ENCODE measurements at regions not wholly inside any gene's neighbourhood (a gene's known extent, or its start where the extent isn't known, plus 50 kb on each side); places are given as distances from the start of the nearest gene placed in this dataset.

DNA sequence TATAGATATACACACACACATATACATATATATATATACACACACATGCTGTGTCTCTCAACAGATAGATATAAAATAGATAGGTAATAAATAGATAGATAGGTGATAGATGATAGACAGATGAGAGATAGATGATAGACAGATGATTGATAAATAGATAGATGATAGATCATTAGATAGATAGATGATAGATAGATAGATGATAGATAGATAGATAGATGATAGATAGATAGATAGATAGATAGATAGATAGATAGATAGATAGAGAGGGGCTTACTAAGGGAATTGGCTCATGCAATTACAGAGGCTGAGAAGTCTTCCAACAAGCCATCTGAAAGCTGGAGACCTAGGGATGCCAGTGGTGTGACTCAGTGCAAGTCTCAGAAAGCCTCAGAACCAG, 394.5 kb downstream of the ICE1 start:
- Histone ChIP-seq H3K9me3 (ENCODE audit: low read length) (no peaks in the 10 kb centered on the region), H3K27me3 (ENCODE audit: insufficient read depth, low read length) (no peaks in the 10 kb centered on the region), H3K27ac (ENCODE audit: low read depth, low read length, poor library complexity, severe bottlenecking) (no peak overlapping the region), H2AFZ (ENCODE audit: low read length) (no peak overlapping the region), H3K9me2 (ENCODE audit: low read depth, low read length) (no peaks in the 10 kb centered on the region), H3K4me3 (ENCODE audit: low read depth, low read length, poor library complexity, severe bottlenecking) (no peak overlapping the region), H3K4me1 (ENCODE audit: insufficient read depth, low read length, severe bottlenecking) (no peaks in the 10 kb centered on the region), H3K9ac (ENCODE audit: low read length) (no peak overlapping the region), H4K20me1 (ENCODE audit: insufficient read depth, low read length) (no peaks in the 10 kb centered on the region), H3K36me3 (ENCODE audit: insufficient read depth, low read length) (no peaks in the 10 kb centered on the region), H3K79me2 (ENCODE audit: insufficient read depth, low read length) (no peaks in the 10 kb centered on the region), H3K4me2 (ENCODE audit: low read length) (no peak overlapping the region), H3F3A (ENCODE audit: insufficient read depth, low read length) (no peaks in the 10 kb centered on the region)
- TF ChIP-seq EZH2 (IDR thresholded peaks at IDR 0.05; ENCODE audit: borderline replicate concordance, low read length) = no peak
- TF ChIP-seq, protein P1, sequence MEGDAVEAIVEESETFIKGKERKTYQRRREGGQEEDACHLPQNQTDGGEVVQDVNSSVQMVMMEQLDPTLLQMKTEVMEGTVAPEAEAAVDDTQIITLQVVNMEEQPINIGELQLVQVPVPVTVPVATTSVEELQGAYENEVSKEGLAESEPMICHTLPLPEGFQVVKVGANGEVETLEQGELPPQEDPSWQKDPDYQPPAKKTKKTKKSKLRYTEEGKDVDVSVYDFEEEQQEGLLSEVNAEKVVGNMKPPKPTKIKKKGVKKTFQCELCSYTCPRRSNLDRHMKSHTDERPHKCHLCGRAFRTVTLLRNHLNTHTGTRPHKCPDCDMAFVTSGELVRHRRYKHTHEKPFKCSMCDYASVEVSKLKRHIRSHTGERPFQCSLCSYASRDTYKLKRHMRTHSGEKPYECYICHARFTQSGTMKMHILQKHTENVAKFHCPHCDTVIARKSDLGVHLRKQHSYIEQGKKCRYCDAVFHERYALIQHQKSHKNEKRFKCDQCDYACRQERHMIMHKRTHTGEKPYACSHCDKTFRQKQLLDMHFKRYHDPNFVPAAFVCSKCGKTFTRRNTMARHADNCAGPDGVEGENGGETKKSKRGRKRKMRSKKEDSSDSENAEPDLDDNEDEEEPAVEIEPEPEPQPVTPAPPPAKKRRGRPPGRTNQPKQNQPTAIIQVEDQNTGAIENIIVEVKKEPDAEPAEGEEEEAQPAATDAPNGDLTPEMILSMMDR (IDR thresholded peaks at IDR 0.05; ENCODE audit: low read length) = no peak

DNA sequence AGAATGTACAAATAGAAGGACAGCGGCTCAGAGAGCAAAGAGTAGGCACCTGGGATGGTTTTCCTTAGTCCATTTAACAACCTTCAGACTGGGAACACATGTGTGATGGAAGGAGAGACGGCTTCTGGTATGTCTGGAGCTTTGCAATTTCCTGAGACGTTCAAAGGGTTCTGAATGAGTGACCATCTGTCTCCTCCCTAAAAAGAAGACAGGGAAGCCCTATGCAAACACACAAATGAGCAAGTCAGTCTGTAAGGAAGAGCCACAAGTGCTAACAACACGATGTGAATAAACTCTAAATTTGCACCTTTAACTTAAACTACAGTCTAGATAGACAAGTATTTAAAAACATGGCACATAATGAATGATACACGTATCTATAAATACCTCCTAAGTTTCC, 391.0 kb downstream of the ICE1 start:
- Histone ChIP-seq H3K36me3 (ENCODE audit: insufficient read depth, low read length) (no peaks in the 10 kb centered on the region), H3K9me2 (ENCODE audit: low read depth, low read length) (no peaks in the 10 kb centered on the region), H3K27ac (ENCODE audit: low read depth, low read length, poor library complexity, severe bottlenecking) (no peak overlapping the region), H3K4me1 (ENCODE audit: insufficient read depth, low read length, severe bottlenecking) (no peaks in the 10 kb centered on the region), H3K9ac (ENCODE audit: low read length) (no peak overlapping the region), H3K4me2 (ENCODE audit: low read length) (no peak overlapping the region), H3K27me3 (ENCODE audit: insufficient read depth, low read length) (no peaks in the 10 kb centered on the region), H3F3A (ENCODE audit: insufficient read depth, low read length) (no peaks in the 10 kb centered on the region), H3K4me3 (ENCODE audit: low read depth, low read length, poor library complexity, severe bottlenecking) (no peak overlapping the region), H4K20me1 (ENCODE audit: insufficient read depth, low read length) (no peaks in the 10 kb centered on the region), H2AFZ (ENCODE audit: low read length) (no peak overlapping the region), H3K9me3 (ENCODE audit: low read length) (no peaks in the 10 kb centered on the region), H3K79me2 (ENCODE audit: insufficient read depth, low read length) (no peaks in the 10 kb centered on the region)
- TF ChIP-seq, protein P1 (IDR thresholded peaks at IDR 0.05; ENCODE audit: low read length) = no peak
- TF ChIP-seq EZH2 (IDR thresholded peaks at IDR 0.05; ENCODE audit: borderline replicate concordance, low read length) = no peak

DNA sequence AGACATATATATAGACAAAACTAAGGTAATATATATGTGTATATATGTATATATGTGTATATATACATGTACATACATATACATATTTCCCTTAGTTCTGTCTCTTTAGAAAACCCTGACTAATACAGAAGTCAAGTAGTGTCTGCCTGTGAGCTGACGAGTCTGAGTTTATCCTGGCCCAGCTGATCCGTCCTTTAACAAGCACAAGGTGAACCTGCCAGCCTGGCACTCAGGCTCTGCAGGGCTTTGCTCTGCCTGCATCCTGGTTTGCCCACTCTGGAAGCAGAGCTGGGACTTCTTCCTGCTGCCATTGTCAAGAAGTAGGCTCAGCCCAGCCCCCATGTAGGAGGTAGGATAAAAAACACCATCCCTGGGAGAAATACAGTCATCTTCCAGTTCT, 388.0 kb downstream of the ICE1 start:
- H3K4me3 ChIP-seq (ENCODE audit: low read depth, low read length, poor library complexity, severe bottlenecking) = no peak overlapping the region
- no peaks in the 10 kb centered on the region for H3K4me1 ChIP-seq (ENCODE audit: insufficient read depth, low read length, severe bottlenecking)
- H4K20me1 ChIP-seq (ENCODE audit: insufficient read depth, low read length) = no peaks in the 10 kb centered on the region
- no peak for TF ChIP-seq EZH2 (IDR thresholded peaks at IDR 0.05; ENCODE audit: borderline replicate concordance, low read length)
- TF ChIP-seq, protein P1 (IDR thresholded peaks at IDR 0.05; ENCODE audit: low read length) = no peak
- no peaks in the 10 kb centered on the region for H3K79me2 ChIP-seq (ENCODE audit: insufficient read depth, low read length)
- H3K36me3 ChIP-seq (ENCODE audit: insufficient read depth, low read length) = no peaks in the 10 kb centered on the region
- no peaks in the 10 kb centered on the region for H3K9me2 ChIP-seq (ENCODE audit: low read depth, low read length)
- no peaks in the 10 kb centered on the region for H3K27me3 ChIP-seq (ENCODE audit: insufficient read depth, low read length)
- H3K9ac ChIP-seq (ENCODE audit: low read length) = no peak overlapping the region
- no peaks in the 10 kb centered on the region for H3F3A ChIP-seq (ENCODE audit: insufficient read depth, low read length)
- no peak overlapping the region for H2AFZ ChIP-seq (ENCODE audit: low read length)
- H3K9me3 ChIP-seq (ENCODE audit: low read length) = no peaks in the 10 kb centered on the region
- no peak overlapping the region for H3K27ac ChIP-seq (ENCODE audit: low read depth, low read length, poor library complexity, severe bottlenecking)
- H3K4me2 ChIP-seq (ENCODE audit: low read length) = no peak overlapping the region
